H9 (cell line): ENCODE measurements at regions not wholly inside any gene's neighbourhood (a gene's known extent, or its start where the extent isn't known, plus 50 kb on each side); places are given as distances from the start of the nearest gene placed in this dataset.

Source experiments
- DNase-seq: peaks from one replicate; pipeline ENCODE4 v3.0.0-alpha.2; 2017
- H2AFZ ChIP-seq: one replicate; pipeline ENCODE4 v1.6.1; 2013; ENCODE audit warnings: mild to moderate bottlenecking, low read length, control low read depth, moderate library complexity
- H2AK5ac ChIP-seq: 2 replicates; pipeline ENCODE4 v1.6.1; 2013; ENCODE audit warnings: low read length, control low read depth, mixed read lengths; ENCODE audit not compliant: insufficient read length
- H2BK120ac ChIP-seq: one replicate; pipeline ENCODE4 v1.6.1; 2013; ENCODE audit warnings: low read depth, mild to moderate bottlenecking, low read length, control low read depth, inconsistent platforms; ENCODE audit not compliant: poor library complexity, severe bottlenecking
- H2BK12ac ChIP-seq: 2 replicates; pipeline ENCODE4 v1.6.1; 2013; ENCODE audit warnings: low read length, control low read depth, mixed read lengths, low read depth; ENCODE audit not compliant: insufficient read length
- H2BK15ac ChIP-seq: 2 replicates; pipeline ENCODE4 v1.6.1; 2013; ENCODE audit warnings: low read depth, low read length, control low read depth
- H2BK20ac ChIP-seq: one replicate; pipeline ENCODE4 v1.6.1; 2013; ENCODE audit warnings: low read depth, mild to moderate bottlenecking, low read length, control low read depth, inconsistent platforms; ENCODE audit not compliant: poor library complexity, severe bottlenecking
- H2BK5ac ChIP-seq: 2 replicates; pipeline ENCODE4 v1.6.1; 2013; ENCODE audit warnings: low read length, control low read depth, mixed read lengths; ENCODE audit not compliant: insufficient read length
- H3K14ac ChIP-seq: 2 replicates; pipeline ENCODE4 v1.6.1; 2013; ENCODE audit warnings: low read length, control low read depth; ENCODE audit not compliant: insufficient read depth
- H3K18ac ChIP-seq: 2 replicates; pipeline ENCODE4 v1.6.1; 2013; ENCODE audit warnings: low read depth, mild to moderate bottlenecking, mixed read lengths, low read length, control low read depth; ENCODE audit not compliant: insufficient read length
- H3K23ac ChIP-seq: 2 replicates; pipeline ENCODE4 v1.6.1; 2013; ENCODE audit warnings: low read length, control low read depth, mixed read lengths, low read depth; ENCODE audit not compliant: insufficient read length
- H3K23me2 ChIP-seq: 2 replicates; pipeline ENCODE4 v1.6.1; 2013; ENCODE audit warnings: low read depth, mild to moderate bottlenecking, mixed read lengths, low read length, control low read depth; ENCODE audit not compliant: insufficient read length, poor library complexity, severe bottlenecking
- H3K27ac ChIP-seq: 2 replicates; pipeline ENCODE4 v1.5.1; 2013; ENCODE audit warnings: low read length, control low read depth, mixed read lengths, low read depth; ENCODE audit not compliant: insufficient read length
- H3K27me3 ChIP-seq: 2 replicates; pipeline ENCODE4 v1.6.1; 2013; ENCODE audit warnings: low read length, control low read depth, inconsistent platforms; ENCODE audit not compliant: insufficient read depth
- H3K4ac ChIP-seq: 2 replicates; pipeline ENCODE4 v1.6.1; 2013; ENCODE audit warnings: low read depth, mild to moderate bottlenecking, control low read depth, inconsistent platforms, low read length, moderate library complexity
- H3K4me1 ChIP-seq: 2 replicates; pipeline ENCODE4 v1.6.1; 2013; ENCODE audit warnings: low read length, control low read depth, inconsistent platforms; ENCODE audit not compliant: insufficient read depth
- H3K4me2 ChIP-seq: 2 replicates; pipeline ENCODE4 v1.6.1; 2013; ENCODE audit warnings: low read length, control low read depth, mixed read lengths; ENCODE audit not compliant: insufficient read length, insufficient read depth
- H3K56ac ChIP-seq: 2 replicates; pipeline ENCODE4 v1.6.1; 2013; ENCODE audit warnings: low read depth, mild to moderate bottlenecking, mixed read lengths, low read length, control low read depth; ENCODE audit not compliant: insufficient read length
- H3K79me1 ChIP-seq: 2 replicates; pipeline ENCODE4 v1.6.1; 2013; ENCODE audit warnings: low read depth, mild to moderate bottlenecking, moderate library complexity, low read length, control low read depth, inconsistent platforms; ENCODE audit not compliant: insufficient read depth, poor library complexity, severe bottlenecking
- H3K79me2 ChIP-seq: 2 replicates; pipeline ENCODE4 v1.6.1; 2013; ENCODE audit warnings: low read length, control low read depth, inconsistent platforms; ENCODE audit not compliant: insufficient read depth
- H3K9ac ChIP-seq: 2 replicates; pipeline ENCODE4 v1.6.1; 2013; ENCODE audit warnings: low read length, control low read depth, mixed read lengths; ENCODE audit not compliant: insufficient read length; ENCODE audit errors: extremely low read depth
- H3K9me3 ChIP-seq: one replicate; pipeline ENCODE4 v1.6.1; 2013; ENCODE audit warnings: low read depth, low read length, inconsistent platforms; ENCODE audit not compliant: control insufficient read depth
- H3T11ph ChIP-seq: one replicate; pipeline ENCODE4 v1.6.1; 2013; ENCODE audit warnings: mild to moderate bottlenecking, low read length, control low read depth, inconsistent platforms
- H4K20me1 ChIP-seq: one replicate; pipeline ENCODE4 v1.6.1; 2013; ENCODE audit not compliant: control insufficient read depth, insufficient read length, insufficient read depth
- H4K5ac ChIP-seq: 2 replicates; pipeline ENCODE4 v1.6.1; 2013; ENCODE audit warnings: low read depth, mild to moderate bottlenecking, mixed read lengths, low read length, control low read depth; ENCODE audit not compliant: insufficient read length
- H4K8ac ChIP-seq: replicated peaks from 2 replicates; pipeline ENCODE4 v1.6.1; 2013; ENCODE audit warnings: low read length, control low read depth, mixed read lengths, low read depth; ENCODE audit not compliant: insufficient read length
- H4K91ac ChIP-seq: 2 replicates; pipeline ENCODE4 v1.6.1; 2013; ENCODE audit warnings: low read depth, mild to moderate bottlenecking, moderate library complexity, mixed read lengths, low read length, control low read depth; ENCODE audit not compliant: insufficient read length
- H3K27ac Mint-ChIP-seq, 3 experiments: 2 replicates in 2 of 3; 3 replicates in 1 of 3; pipeline ENCODE4 v1.8.0; 2020 to 2021; ENCODE audit warnings: mixed read lengths in 3 of 3, mild to moderate bottlenecking in 1 of 3, moderate library complexity in 1 of 3
- H3K27me3 Mint-ChIP-seq: 2 replicates; pipeline ENCODE4 v1.8.0; 2021; ENCODE audit warnings: low read depth, mild to moderate bottlenecking, moderate library complexity, mixed read lengths
- H3K36me3 Mint-ChIP-seq, 3 experiments: 2 replicates in 2 of 3; 3 replicates in 1 of 3; pipeline ENCODE4 v1.8.0; 2020 to 2021; ENCODE audit warnings: low read depth in 3 of 3, mixed read lengths in 3 of 3; ENCODE audit not compliant: insufficient read depth in 1 of 3
- H3K4me1 Mint-ChIP-seq, 2 experiments: 2 replicates each; pipeline ENCODE4 v1.8.0; 2020; ENCODE audit warnings: mixed read lengths in 2 of 2
- H3K4me3 Mint-ChIP-seq, 2 experiments: 2 replicates in 1 of 2; 3 replicates in 1 of 2; pipeline ENCODE4 v1.8.0; 2020 to 2021; ENCODE audit warnings: mild to moderate bottlenecking in 2 of 2, mixed read lengths in 2 of 2, moderate library complexity in 1 of 2
- H3K9me3 Mint-ChIP-seq, 2 experiments: 2 replicates in 1 of 2; 3 replicates in 1 of 2; pipeline ENCODE4 v1.8.0; 2020; ENCODE audit warnings: mild to moderate bottlenecking in 2 of 2, mixed read lengths in 2 of 2, moderate library complexity in 1 of 2
- WGBS: extraction: QIAGEN DNeasy Blood & Tissue Kit; methylation state at CpG from one replicate; pipeline ENCODE4 v1.1.7; 2013; ENCODE audit warnings: missing lambda C conversion rate, low lambda C conversion rate, mixed read lengths; ENCODE audit not compliant: insufficient read length; ENCODE audit errors: extremely low coverage; 5-methylcytosine and 5-hydroxymethylcytosine counted together
- TF ChIP-seq, protein P1 (sequence below): fragments of 200-600 bp; sonication (generic); conservative IDR thresholded peaks from 3 replicates; pipeline ENCODE4 v1.8.0; 2021; ENCODE audit warnings: antibody characterized with exemption, mild to moderate bottlenecking

DNA sequence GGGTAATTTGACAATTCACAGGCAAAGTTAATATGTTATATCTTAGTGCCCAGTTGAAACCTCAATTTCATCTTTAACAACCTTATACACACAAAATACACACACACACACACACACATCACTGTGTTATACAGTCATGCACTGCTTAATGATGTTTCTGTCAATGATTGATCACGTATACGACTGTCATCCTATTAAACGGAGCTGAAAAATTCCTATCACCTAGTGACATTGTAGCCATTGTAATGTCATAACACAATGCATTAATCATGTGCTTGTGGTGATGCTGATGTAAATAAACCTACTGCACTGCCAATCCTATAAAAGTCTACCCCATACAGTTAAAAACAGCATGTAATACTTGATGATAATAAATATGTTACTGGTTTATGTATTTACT lies 64.8 kb upstream of the HLA-E start:
- H3K36me3 Mint-ChIP-seq = no peaks in the 10 kb centered on the region
- H2AFZ ChIP-seq = no peak overlapping the region
- H3K27me3 Mint-ChIP-seq = peaks cover 65% of the 10 kb centered on the region
- H2BK120ac ChIP-seq = no peak overlapping the region
- H3K14ac ChIP-seq = no peak overlapping the region
- H4K20me1 ChIP-seq = no peaks in the 10 kb centered on the region
- no peaks in the 10 kb centered on the region for H3K27me3 ChIP-seq
- no peak overlapping the region for H3K4ac ChIP-seq
- no peaks in the 10 kb centered on the region for H3K9me3 ChIP-seq
- H2AK5ac ChIP-seq = no peak overlapping the region
- no peaks in the 10 kb centered on the region for H3K79me1 ChIP-seq
- no peak overlapping the region for H3K27ac Mint-ChIP-seq
- H3K18ac ChIP-seq = no peak overlapping the region
- H3K4me1 Mint-ChIP-seq = no peaks in the 10 kb centered on the region
- no peaks in the 10 kb centered on the region for H3K23me2 ChIP-seq
- H3T11ph ChIP-seq = no peak overlapping the region
- H3K4me3 Mint-ChIP-seq = no peak overlapping the region
- H3K9ac ChIP-seq = no peak overlapping the region
- WGBS = no CpG with 5 or more reads among the region's 3 CpGs
- H3K4me2 ChIP-seq = no peak overlapping the region
- H3K9me3 Mint-ChIP-seq = peaks cover 0 to 2% of the 10 kb centered on the region in 2 experiments; a peak in 3 of 5 replicates
- no peak overlapping the region for H4K91ac ChIP-seq
- no peak overlapping the region for H2BK20ac ChIP-seq
- H3K23ac ChIP-seq = no peak overlapping the region
- TF ChIP-seq, protein P1, sequence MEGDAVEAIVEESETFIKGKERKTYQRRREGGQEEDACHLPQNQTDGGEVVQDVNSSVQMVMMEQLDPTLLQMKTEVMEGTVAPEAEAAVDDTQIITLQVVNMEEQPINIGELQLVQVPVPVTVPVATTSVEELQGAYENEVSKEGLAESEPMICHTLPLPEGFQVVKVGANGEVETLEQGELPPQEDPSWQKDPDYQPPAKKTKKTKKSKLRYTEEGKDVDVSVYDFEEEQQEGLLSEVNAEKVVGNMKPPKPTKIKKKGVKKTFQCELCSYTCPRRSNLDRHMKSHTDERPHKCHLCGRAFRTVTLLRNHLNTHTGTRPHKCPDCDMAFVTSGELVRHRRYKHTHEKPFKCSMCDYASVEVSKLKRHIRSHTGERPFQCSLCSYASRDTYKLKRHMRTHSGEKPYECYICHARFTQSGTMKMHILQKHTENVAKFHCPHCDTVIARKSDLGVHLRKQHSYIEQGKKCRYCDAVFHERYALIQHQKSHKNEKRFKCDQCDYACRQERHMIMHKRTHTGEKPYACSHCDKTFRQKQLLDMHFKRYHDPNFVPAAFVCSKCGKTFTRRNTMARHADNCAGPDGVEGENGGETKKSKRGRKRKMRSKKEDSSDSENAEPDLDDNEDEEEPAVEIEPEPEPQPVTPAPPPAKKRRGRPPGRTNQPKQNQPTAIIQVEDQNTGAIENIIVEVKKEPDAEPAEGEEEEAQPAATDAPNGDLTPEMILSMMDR = no peak
- no peak overlapping the region for H3K56ac ChIP-seq
- H3K4me1 ChIP-seq = no peaks in the 10 kb centered on the region
- H2BK5ac ChIP-seq = no peak overlapping the region
- H4K8ac ChIP-seq = no peak overlapping the region
- no peak overlapping the region for H4K5ac ChIP-seq
- H3K79me2 ChIP-seq = no peaks in the 10 kb centered on the region
- no peak overlapping the region for H3K27ac ChIP-seq
- no peak overlapping the region for H2BK12ac ChIP-seq
- DNase-seq = no peak
- H2BK15ac ChIP-seq = no peak overlapping the region
